Dedifferentiated amniotic fluid mesenchymal stem cell (primary cell): ENCODE measurements at regions not wholly inside any gene's neighbourhood (a gene's known extent, or its start where the extent isn't known, plus 50 kb on each side); places are given as distances from the start of the nearest gene placed in this dataset.

Source experiments
- DNase-seq: peaks from one replicate; pipeline ENCODE4 v3.0.0-alpha.2; 2016; ENCODE audit errors: extremely low spot score

- no peak for DNase-seq
Measured at GRCh38 chr4:13182133-13182532, 302.0 kb downstream of the RAB28 start.

GRCh38 chr4:13181681-13182080 lies 302.5 kb downstream of the RAB28 start:
- no peak for DNase-seq

GRCh38 chr4:13180701-13181100 lies 303.4 kb downstream of the RAB28 start:
- no peak for DNase-seq

GRCh38 chr4:13178621-13179020 lies 305.5 kb downstream of the RAB28 start:
- DNase-seq = no peak

- no peak for DNase-seq
Measured at GRCh38 chr4:13176741-13177142, 307.4 kb downstream of the RAB28 start.

- no peak for DNase-seq
Measured at GRCh38 chr4:13174926-13175325, 309.2 kb downstream of the RAB28 start.

- DNase-seq = no peak
Measured at GRCh38 chr4:13174001-13174400, 310.1 kb downstream of the RAB28 start.

- DNase-seq = no peak
Measured at GRCh38 chr4:13171292-13172057, 312.7 kb downstream of the RAB28 start.

- DNase-seq = no peak
Measured at GRCh38 chr4:13169731-13170525, 314.2 kb downstream of the RAB28 start.

- DNase-seq = no peak
Measured at GRCh38 chr4:13168326-13168725, 315.8 kb downstream of the RAB28 start.

GRCh38 chr4:13166214-13166613 lies 317.9 kb downstream of the RAB28 start:
- DNase-seq = no peak

- DNase-seq = no peak
Measured at GRCh38 chr4:13164783-13165331, 319.3 kb downstream of the RAB28 start.

- no peak for DNase-seq
Measured at GRCh38 chr4:13162886-13163285, 321.3 kb downstream of the RAB28 start.

- no peak for DNase-seq
Measured at GRCh38 chr4:13160920-13161319, 323.2 kb downstream of the RAB28 start.

- no peak for DNase-seq
Measured at GRCh38 chr4:13159041-13159620, 325.0 kb downstream of the RAB28 start.

- no peak for DNase-seq
Measured at GRCh38 chr4:13151194-13151593, 332.9 kb downstream of the RAB28 start.

GRCh38 chr4:13143222-13144070 lies 340.7 kb downstream of the RAB28 start:
- no peak for DNase-seq

GRCh38 chr4:13142726-13143125 lies 341.4 kb downstream of the RAB28 start:
- no peak for DNase-seq

- DNase-seq = no peak
Measured at GRCh38 chr4:13142191-13142590, 341.9 kb downstream of the RAB28 start.

- no peak for DNase-seq
Measured at GRCh38 chr4:13137390-13137789, 346.8 kb downstream of the RAB28 start.

GRCh38 chr4:13133700-13134099 lies 350.4 kb downstream of the RAB28 start:
- DNase-seq = no peak

- no peak for DNase-seq
Measured at GRCh38 chr4:13130848-13131247, 353.3 kb downstream of the RAB28 start.
